Tibial nerve (tissue), 4 donors: ENCODE measurements at regions not wholly inside any gene's neighbourhood (a gene's known extent, or its start where the extent isn't known, plus 50 kb on each side); places are given as distances from the start of the nearest gene placed in this dataset.

Experiments
- EP300 ChIP-seq, 2 donors: sonication (generic); formaldehyde crosslinking; IDR thresholded peaks; one replicate each; pipeline ENCODE4 v1.6.1; 2017; ENCODE audit warnings: antibody characterized with exemption in 2 of 2, mild to moderate bottlenecking in 1 of 2
- POLR2A ChIP-seq, 2 donors: fragments of 450-650 bp; IDR thresholded peaks; one replicate each; pipeline ENCODE4 v1.6.1; 2017; ENCODE audit warnings: antibody characterized with exemption in 2 of 2, mild to moderate bottlenecking in 2 of 2, moderate library complexity in 2 of 2
- TF ChIP-seq, protein P1 (sequence below), 5 experiments: fragments of 200-600 bp in 3 of 5; fragments of 450-650 bp in 2 of 5; sonication (generic) in 3 of 5; IDR thresholded peaks; one replicate each; pipeline ENCODE4 v1.5.1; 2016 to 2019; ENCODE audit warnings: antibody characterized with exemption in 5 of 5, mild to moderate bottlenecking in 3 of 5, moderate library complexity in 2 of 5

DNA sequence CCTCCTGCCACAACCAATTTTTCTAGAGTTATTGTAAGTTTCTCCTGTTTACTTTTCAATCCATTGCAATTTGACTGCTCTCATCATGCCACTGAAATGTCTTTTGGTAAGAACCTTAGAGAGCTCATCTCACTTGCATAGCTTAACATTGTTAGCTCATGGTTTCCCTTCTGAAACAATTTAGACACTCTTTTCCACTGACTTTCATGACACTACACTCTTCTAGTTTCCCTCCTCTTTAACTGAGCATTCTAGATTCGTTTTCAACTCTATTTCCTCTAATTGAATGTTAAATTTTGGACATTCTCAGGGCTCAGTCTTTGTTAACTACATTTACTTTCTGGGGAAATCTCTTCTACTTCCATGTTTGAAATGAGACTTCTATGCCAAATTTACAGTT, 369.1 kb downstream of the JRKL start:
- TF ChIP-seq, protein P1, sequence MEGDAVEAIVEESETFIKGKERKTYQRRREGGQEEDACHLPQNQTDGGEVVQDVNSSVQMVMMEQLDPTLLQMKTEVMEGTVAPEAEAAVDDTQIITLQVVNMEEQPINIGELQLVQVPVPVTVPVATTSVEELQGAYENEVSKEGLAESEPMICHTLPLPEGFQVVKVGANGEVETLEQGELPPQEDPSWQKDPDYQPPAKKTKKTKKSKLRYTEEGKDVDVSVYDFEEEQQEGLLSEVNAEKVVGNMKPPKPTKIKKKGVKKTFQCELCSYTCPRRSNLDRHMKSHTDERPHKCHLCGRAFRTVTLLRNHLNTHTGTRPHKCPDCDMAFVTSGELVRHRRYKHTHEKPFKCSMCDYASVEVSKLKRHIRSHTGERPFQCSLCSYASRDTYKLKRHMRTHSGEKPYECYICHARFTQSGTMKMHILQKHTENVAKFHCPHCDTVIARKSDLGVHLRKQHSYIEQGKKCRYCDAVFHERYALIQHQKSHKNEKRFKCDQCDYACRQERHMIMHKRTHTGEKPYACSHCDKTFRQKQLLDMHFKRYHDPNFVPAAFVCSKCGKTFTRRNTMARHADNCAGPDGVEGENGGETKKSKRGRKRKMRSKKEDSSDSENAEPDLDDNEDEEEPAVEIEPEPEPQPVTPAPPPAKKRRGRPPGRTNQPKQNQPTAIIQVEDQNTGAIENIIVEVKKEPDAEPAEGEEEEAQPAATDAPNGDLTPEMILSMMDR (IDR thresholded peaks at IDR 0.05) = no peak
- TF ChIP-seq EP300 (IDR thresholded peaks at IDR 0.05) (no peak), POLR2A (IDR thresholded peaks at IDR 0.05) (no peak)
